ENCODE measurements at regions not wholly inside any gene's neighbourhood (a gene's known extent, or its start where the extent isn't known, plus 50 kb on each side); places are given as distances from the start of the nearest gene placed in this dataset.
"Not testable (repeated sequence)": the region's sequence is repeated elsewhere in the genome, so short reads cannot be mapped to it uniquely, and the experiment has no call there.

- Histone ChIP-seq H3K27me3 (replicated peaks in 1 of 7) (no peaks in the 10 kb centered on the region), H3K9me3 (peaks cover 0 to 6% (median 0%) of the 10 kb centered on the region in 8 donors), H3K4me1 (no peaks in the 10 kb centered on the region), H3K36me3 (no peaks in the 10 kb centered on the region), H3K4me3 (no peak overlapping the region), H3K27ac (no peak overlapping the region)
- intact Hi-C loops (cut with DNase I; ENCODE audit: low total_unique reads): no loop called here
- WGBS, 5 donors: 66 to 87% (median 70%) methylated on average over 1 of the region's 1 CpG
- DNase-seq: no peak
- TF ChIP-seq CTCF (IDR thresholded peaks at IDR 0.05 in 8 of 11, conservative IDR thresholded peaks at IDR 0.05 in 3 of 11) (no peak), POLR2AphosphoS5 (IDR thresholded peaks at IDR 0.05) (no peak), POLR2A (IDR thresholded peaks at IDR 0.05) (no peak)
These were observed 489.2 kb upstream of the CNTN5 start for GRCh38 chr11:98531576-98531975.

GRCh38 chr11:98536023-98536422, 484.7 kb upstream of the CNTN5 start:
- Histone ChIP-seq H3K4me1 (no peaks in the 10 kb centered on the region), H3K4me3 (no peak overlapping the region), H3K9me3 (peaks cover 0 to 6% (median 0%) of the 10 kb centered on the region in 8 donors), H3K27ac (no peak overlapping the region), H3K36me3 (no peaks in the 10 kb centered on the region), H3K27me3 (replicated peaks in 1 of 7) (no peaks in the 10 kb centered on the region)
- intact Hi-C loops (cut with DNase I; ENCODE audit: low total_unique reads): no loop called here
- no peak for DNase-seq
- 38 to 58% (median 48%) methylated on average over 1 of the region's 1 CpG for WGBS, 5 donors
- TF ChIP-seq POLR2A (IDR thresholded peaks at IDR 0.05): no peak
- no peak for TF ChIP-seq CTCF (IDR thresholded peaks at IDR 0.05 in 8 of 11, conservative IDR thresholded peaks at IDR 0.05 in 3 of 11)
- no peak for TF ChIP-seq POLR2AphosphoS5 (IDR thresholded peaks at IDR 0.05)

- WGBS, 5 donors: 73 to 87% (median 83%) methylated on average over 7 of the region's 7 CpGs
- H3K36me3 ChIP-seq; H3K9me3 ChIP-seq; H3K27ac ChIP-seq; H3K4me3 ChIP-seq; H3K4me1 ChIP-seq; DNase-seq; H3K27me3 ChIP-seq (replicated peaks in 1 of 7); intact Hi-C loops (cut with DNase I; ENCODE audit: low total_unique reads): not testable (repeated sequence)
These were observed 482.4 kb upstream of the CNTN5 start for GRCh38 chr11:98538358-98538757.

GRCh38 chr11:98545544-98546175, 475.1 kb upstream of the CNTN5 start:
- DNase-seq: no peak
- WGBS, 5 donors: 57 to 89% (median 76%) methylated on average over 5 of the region's 5 CpGs
- Histone ChIP-seq H3K4me1 (no peaks in the 10 kb centered on the region), H3K27me3 (replicated peaks in 1 of 7) (no peaks in the 10 kb centered on the region), H3K36me3 (no peaks in the 10 kb centered on the region), H3K4me3 (no peak overlapping the region), H3K27ac (no peak overlapping the region), H3K9me3 (peaks cover 0 to 15% (median 3%) of the 10 kb centered on the region in 8 donors)
- intact Hi-C loops (cut with DNase I; ENCODE audit: low total_unique reads): no loop called here
- no peak for TF ChIP-seq POLR2A (IDR thresholded peaks at IDR 0.05)
- TF ChIP-seq POLR2AphosphoS5 (IDR thresholded peaks at IDR 0.05): no peak
- TF ChIP-seq CTCF (IDR thresholded peaks at IDR 0.05 in 8 of 11, conservative IDR thresholded peaks at IDR 0.05 in 3 of 11): no peak

- TF ChIP-seq POLR2A (IDR thresholded peaks at IDR 0.05) (no peak), CTCF (IDR thresholded peaks at IDR 0.05 in 8 of 11, conservative IDR thresholded peaks at IDR 0.05 in 3 of 11) (no peak), POLR2AphosphoS5 (IDR thresholded peaks at IDR 0.05) (no peak)
- intact Hi-C loops (cut with DNase I; ENCODE audit: low total_unique reads): no loop called here
- H3K27me3 ChIP-seq (replicated peaks in 1 of 7): no peaks in the 10 kb centered on the region
These were observed 471.2 kb upstream of the CNTN5 start for GRCh38 chr11:98549571-98549970.

More at GRCh38 chr11:98549571-98549970, 471.2 kb upstream of the CNTN5 start:
- H3K27ac ChIP-seq: no peak overlapping the region
- peaks cover 0 to 27% (median 0%) of the 10 kb centered on the region in 8 donors for H3K9me3 ChIP-seq
- H3K36me3 ChIP-seq: no peaks in the 10 kb centered on the region
- DNase-seq: no peak
- WGBS, 5 donors: 59 to 67% (median 63%) methylated on average over 3 of the region's 3 CpGs
- H3K4me1 ChIP-seq: no peaks in the 10 kb centered on the region
- H3K4me3 ChIP-seq: no peak overlapping the region
